Endodermal cell (in vitro differentiated cells): ENCODE measurements at regions not wholly inside any gene's neighbourhood (a gene's known extent, or its start where the extent isn't known, plus 50 kb on each side); places are given as distances from the start of the nearest gene placed in this dataset.

Source experiments
- DNase-seq: peaks from one replicate; pipeline ENCODE4 v3.0.0-alpha.2; 2017
- H3K27ac ChIP-seq: 2 replicates; pipeline ENCODE4 v1.5.1; 2013; ENCODE audit warnings: mild to moderate bottlenecking, low read depth, low read length, moderate library complexity
- H3K27me3 ChIP-seq: 2 replicates; pipeline ENCODE4 v1.6.1; 2013; ENCODE audit warnings: mild to moderate bottlenecking, low read length, moderate library complexity; ENCODE audit not compliant: insufficient read depth, control insufficient read depth, poor library complexity, severe bottlenecking
- H3K36me3 ChIP-seq: 2 replicates; pipeline ENCODE4 v1.7.0; 2013; ENCODE audit warnings: mild to moderate bottlenecking, low read length, moderate library complexity; ENCODE audit not compliant: control insufficient read depth, insufficient read depth
- H3K4me1 ChIP-seq: one replicate; pipeline ENCODE4 v1.7.0; 2013; ENCODE audit warnings: low read length; ENCODE audit not compliant: control insufficient read depth, insufficient read depth
- H3K4me3 ChIP-seq: 2 replicates; pipeline ENCODE4 v1.5.1; 2013; ENCODE audit warnings: mild to moderate bottlenecking, low read length, moderate library complexity
- H3K9ac ChIP-seq: 2 replicates; pipeline ENCODE4 v1.6.1; 2013; ENCODE audit warnings: mild to moderate bottlenecking, low read length, moderate library complexity; ENCODE audit not compliant: poor library complexity, severe bottlenecking; ENCODE audit errors: extremely low read depth
- H3K9me3 ChIP-seq: 2 replicates; pipeline ENCODE4 v1.6.1; 2013; ENCODE audit warnings: mild to moderate bottlenecking, low read length, moderate library complexity; ENCODE audit not compliant: control insufficient read depth
- H3K27ac Mint-ChIP-seq: 2 replicates; pipeline ENCODE4 v1.8.0; 2020; ENCODE audit warnings: mixed read lengths
- H3K27me3 Mint-ChIP-seq: 2 replicates; pipeline ENCODE4 v1.8.0; 2021; ENCODE audit warnings: mild to moderate bottlenecking, mixed read lengths; ENCODE audit not compliant: insufficient read depth
- H3K36me3 Mint-ChIP-seq: 2 replicates; pipeline ENCODE4 v1.8.0; 2020; ENCODE audit warnings: low read depth, mixed read lengths
- H3K4me1 Mint-ChIP-seq: 2 replicates; pipeline ENCODE4 v1.8.0; 2020; ENCODE audit warnings: mixed read lengths
- H3K4me3 Mint-ChIP-seq: 2 replicates; pipeline ENCODE4 v1.8.0; 2020; ENCODE audit warnings: mild to moderate bottlenecking, moderate library complexity, mixed read lengths
- H3K9me3 Mint-ChIP-seq: 2 replicates; pipeline ENCODE4 v1.8.0; 2020; ENCODE audit warnings: mild to moderate bottlenecking, mixed read lengths
- CTCF ChIP-seq: fragments of 200-600 bp; sonication (generic); conservative IDR thresholded peaks from 2 replicates; pipeline ENCODE4 v1.5.0; 2021; ENCODE audit warnings: antibody characterized with exemption, mild to moderate bottlenecking
- WGBS, 2 experiments: methylation state at CpG; one replicate each; pipeline versions ENCODE4 v1.1.5 to v1.1.7; 2013; ENCODE audit warnings: missing lambda C conversion rate in 2 of 2, mixed read lengths in 1 of 2; ENCODE audit not compliant: insufficient coverage in 1 of 2, insufficient read length in 1 of 2; 5-methylcytosine and 5-hydroxymethylcytosine counted together

GRCh38 chr9:79812099-79812498 is 240.3 kb downstream of the TLE4 start:
- Mint-ChIP-seq H3K4me1 (peaks cover 14% of the 10 kb centered on the region), H3K27ac (peak overlapping the region; percentile 35), H3K36me3 (no peaks in the 10 kb centered on the region), H3K27me3 (no peaks in the 10 kb centered on the region), H3K4me3 (no peak overlapping the region), H3K9me3 (no peaks in the 10 kb centered on the region)
- whole genome bisulfite sequencing, 2 experiments, result 67 to 95% methylated on average over 1 to 2 of the region's 3 CpGs
- no peaks in the 10 kb centered on the region for H3K36me3 ChIP-seq
- H3K27me3 ChIP-seq, result no peaks in the 10 kb centered on the region
- no peak for TF ChIP-seq CTCF
- no peak overlapping the region for H3K9ac ChIP-seq
- H3K9me3 ChIP-seq, result no peaks in the 10 kb centered on the region
- no peak overlapping the region for H3K27ac ChIP-seq
- no peak for DNase-seq
- H3K4me1 ChIP-seq, result no peaks in the 10 kb centered on the region
- H3K4me3 ChIP-seq, result no peak overlapping the region

- Histone ChIP-seq H3K9ac (no peak overlapping the region), H3K4me1 (no peaks in the 10 kb centered on the region), H3K9me3 (no peaks in the 10 kb centered on the region), H3K27ac (no peak overlapping the region), H3K4me3 (no peak overlapping the region), H3K27me3 (no peaks in the 10 kb centered on the region), H3K36me3 (no peaks in the 10 kb centered on the region)
- TF ChIP-seq CTCF, result no peak
- no peaks in the 10 kb centered on the region for H3K27me3 Mint-ChIP-seq
- no peaks in the 10 kb centered on the region for H3K36me3 Mint-ChIP-seq
- H3K27ac Mint-ChIP-seq, result no peak overlapping the region
- peaks cover 14% of the 10 kb centered on the region for H3K4me1 Mint-ChIP-seq
- H3K4me3 Mint-ChIP-seq, result no peak overlapping the region
- WGBS, 2 experiments, result 75 to 90% methylated on average over 1 of the region's 1 CpG
- DNase-seq, result no peak
- H3K9me3 Mint-ChIP-seq, result no peaks in the 10 kb centered on the region
Measured at GRCh38 chr9:79809931-79810330, 238.2 kb downstream of the TLE4 start.

- Histone ChIP-seq H3K9ac (no peak overlapping the region), H3K9me3 (no peaks in the 10 kb centered on the region), H3K27ac (no peak overlapping the region), H3K4me1 (no peaks in the 10 kb centered on the region), H3K36me3 (no peaks in the 10 kb centered on the region), H3K27me3 (no peaks in the 10 kb centered on the region), H3K4me3 (no peak overlapping the region)
- Mint-ChIP-seq H3K27ac (no peak overlapping the region), H3K4me1 (peaks cover 14% of the 10 kb centered on the region), H3K36me3 (no peaks in the 10 kb centered on the region), H3K4me3 (no peak overlapping the region), H3K9me3 (no peaks in the 10 kb centered on the region), H3K27me3 (no peaks in the 10 kb centered on the region)
- DNase-seq, result no peak
- 94% methylated on average over 2 of the region's 2 CpGs; no CpG with 5 or more reads in 1 of the 2 experiments for WGBS, 2 experiments
- no peak for TF ChIP-seq CTCF
Measured at GRCh38 chr9:79809316-79809876, 237.6 kb downstream of the TLE4 start.
